MM.1S (cell line): ENCODE measurements at regions not wholly inside any gene's neighbourhood (a gene's known extent, or its start where the extent isn't known, plus 50 kb on each side); places are given as distances from the start of the nearest gene placed in this dataset.
"Not testable (repeated sequence)": the region's sequence is repeated elsewhere in the genome, so short reads cannot be mapped to it uniquely, and the experiment has no call there.

ENCODE experiments used
- DNase-seq: peaks from one replicate; pipeline ENCODE4 v3.0.0-alpha.2; 2015
- H2AFZ ChIP-seq: fragments of 300-600 bp; sonication (generic); 2 replicates; pipeline ENCODE4 v1.6.0; 2016; ENCODE audit warnings: antibody characterized with exemption, low read length
- H3F3A ChIP-seq: fragments of 300-600 bp; sonication (generic); 2 replicates; pipeline ENCODE4 v1.6.1; 2016; ENCODE audit warnings: mild to moderate bottlenecking, antibody characterized with exemption, low read length, moderate library complexity, mixed read lengths; ENCODE audit not compliant: insufficient read depth
- H3K27ac ChIP-seq: fragments of 300-600 bp; sonication (generic); 2 replicates; pipeline ENCODE4 v1.5.1; 2016; ENCODE audit warnings: mild to moderate bottlenecking, low read length
- H3K27me3 ChIP-seq: fragments of 300-600 bp; sonication (generic); replicated peaks from 2 replicates; pipeline ENCODE4 v1.6.0; 2016; ENCODE audit warnings: low read length; ENCODE audit not compliant: insufficient read depth
- H3K36me3 ChIP-seq: fragments of 300-600 bp; sonication (generic); replicated peaks from 2 replicates; pipeline ENCODE4 v1.6.1; 2016; ENCODE audit warnings: mild to moderate bottlenecking, low read length, mixed read lengths; ENCODE audit not compliant: insufficient read depth
- H3K4me1 ChIP-seq: fragments of 300-600 bp; sonication (generic); 2 replicates; pipeline ENCODE4 v1.6.1; 2016; ENCODE audit warnings: low read length, mixed read lengths
- H3K4me2 ChIP-seq: fragments of 300-600 bp; sonication (generic); 2 replicates; pipeline ENCODE4 v1.6.0; 2016; ENCODE audit warnings: low read depth, low read length
- H3K4me3 ChIP-seq: fragments of 300-600 bp; sonication (generic); 2 replicates; pipeline ENCODE4 v1.5.1; 2016; ENCODE audit warnings: low read length, mixed read lengths
- H3K79me2 ChIP-seq: fragments of 300-600 bp; sonication (generic); 2 replicates; pipeline ENCODE4 v1.6.1; 2016; ENCODE audit warnings: mixed run types, low read length, mixed read lengths
- H3K9ac ChIP-seq: fragments of 300-600 bp; sonication (generic); 2 replicates; pipeline ENCODE4 v1.6.1; 2016; ENCODE audit warnings: low read length, mixed read lengths
- H3K9me2 ChIP-seq: fragments of 300-600 bp; sonication (generic); replicated peaks from 2 replicates; pipeline ENCODE4 v1.6.1; 2016; ENCODE audit warnings: mild to moderate bottlenecking, low read length, mixed read lengths; ENCODE audit not compliant: insufficient read depth
- H3K9me3 ChIP-seq: fragments of 300-600 bp; sonication (generic); replicated peaks from 2 replicates; pipeline ENCODE4 v1.6.1; 2016; ENCODE audit warnings: mild to moderate bottlenecking, low read length, mixed read lengths; ENCODE audit not compliant: insufficient read depth
- H4K20me1 ChIP-seq: fragments of 300-600 bp; sonication (generic); 2 replicates; pipeline ENCODE4 v1.6.1; 2016; ENCODE audit warnings: mild to moderate bottlenecking, low read length, moderate library complexity, mixed read lengths; ENCODE audit not compliant: insufficient read depth
- CTCF ChIP-seq: fragments of 300-600 bp; sonication (generic); IDR thresholded peaks from 2 replicates; pipeline ENCODE4 v1.5.1; 2016; ENCODE audit warnings: antibody characterized with exemption, low read length, mixed read lengths
- EZH2 ChIP-seq: fragments of 300-600 bp; sonication (generic); optimal IDR thresholded peaks from 2 replicates; pipeline ENCODE3; 2017; ENCODE audit warnings: low read depth, mild to moderate bottlenecking, antibody characterized with exemption, low read length, mixed read lengths
- EZH2phosphoT487 ChIP-seq: fragments of 300-600 bp; sonication (generic); IDR thresholded peaks from 2 replicates; pipeline ENCODE4 v1.6.1; 2018; ENCODE audit warnings: antibody characterized with exemption, low read length

GRCh38 chr6:169398342-169399105 lies 144.9 kb upstream of the THBS2 start:
- Histone ChIP-seq H3K4me1 (no peaks in the 10 kb centered on the region), H3K9ac (no peak overlapping the region), H3K27me3 (no peaks in the 10 kb centered on the region), H3K79me2 (no peaks in the 10 kb centered on the region), H3K9me2 (no peaks in the 10 kb centered on the region), H3K4me3 (no peak overlapping the region), H3K36me3 (no peaks in the 10 kb centered on the region), H3K4me2 (no peak overlapping the region), H3K9me3 (no peaks in the 10 kb centered on the region), H4K20me1 (no peaks in the 10 kb centered on the region), H2AFZ (no peak overlapping the region), H3K27ac (no peak overlapping the region), H3F3A (no peaks in the 10 kb centered on the region)
- TF ChIP-seq EZH2 (no peak), CTCF (no peak), EZH2phosphoT487 (no peak)
- DNase-seq, result no peak

DNA sequence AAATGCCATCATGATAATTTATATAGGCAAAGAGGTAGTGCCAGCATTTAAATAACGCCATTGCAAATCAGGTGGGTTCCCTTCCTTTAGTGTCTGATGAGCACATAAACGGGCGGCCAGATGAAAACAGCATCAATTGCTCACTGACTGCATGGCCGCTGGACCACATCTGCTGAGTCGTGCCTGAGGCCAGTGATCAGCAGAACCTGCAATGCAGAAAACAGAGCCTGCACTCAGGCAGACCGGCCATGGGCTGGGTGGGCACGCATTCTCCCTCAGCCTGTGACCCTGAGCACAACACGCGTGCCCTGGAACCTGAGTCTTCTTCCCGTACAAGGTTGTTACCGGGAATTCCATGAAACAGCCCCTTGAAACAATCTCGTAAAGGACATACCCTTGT lies 144.0 kb upstream of the THBS2 start:
- no peaks in the 10 kb centered on the region for H3F3A ChIP-seq
- no peaks in the 10 kb centered on the region for H3K36me3 ChIP-seq
- no peak overlapping the region for H3K4me2 ChIP-seq
- no peaks in the 10 kb centered on the region for H3K4me1 ChIP-seq
- no peak for DNase-seq
- no peaks in the 10 kb centered on the region for H3K27me3 ChIP-seq
- no peak overlapping the region for H2AFZ ChIP-seq
- H3K79me2 ChIP-seq, result no peaks in the 10 kb centered on the region
- no peak overlapping the region for H3K4me3 ChIP-seq
- no peak overlapping the region for H3K9ac ChIP-seq
- no peak overlapping the region for H3K27ac ChIP-seq
- TF ChIP-seq EZH2phosphoT487 (no peak), CTCF (no peak)
- no peaks in the 10 kb centered on the region for H4K20me1 ChIP-seq
- no peaks in the 10 kb centered on the region for H3K9me2 ChIP-seq
- no peaks in the 10 kb centered on the region for H3K9me3 ChIP-seq

GRCh38 chr6:169396554-169397163 lies 143.0 kb upstream of the THBS2 start:
- Histone ChIP-seq H3K27ac (no peak overlapping the region), H3K4me2 (no peak overlapping the region), H3K4me3 (no peak overlapping the region)

DNA sequence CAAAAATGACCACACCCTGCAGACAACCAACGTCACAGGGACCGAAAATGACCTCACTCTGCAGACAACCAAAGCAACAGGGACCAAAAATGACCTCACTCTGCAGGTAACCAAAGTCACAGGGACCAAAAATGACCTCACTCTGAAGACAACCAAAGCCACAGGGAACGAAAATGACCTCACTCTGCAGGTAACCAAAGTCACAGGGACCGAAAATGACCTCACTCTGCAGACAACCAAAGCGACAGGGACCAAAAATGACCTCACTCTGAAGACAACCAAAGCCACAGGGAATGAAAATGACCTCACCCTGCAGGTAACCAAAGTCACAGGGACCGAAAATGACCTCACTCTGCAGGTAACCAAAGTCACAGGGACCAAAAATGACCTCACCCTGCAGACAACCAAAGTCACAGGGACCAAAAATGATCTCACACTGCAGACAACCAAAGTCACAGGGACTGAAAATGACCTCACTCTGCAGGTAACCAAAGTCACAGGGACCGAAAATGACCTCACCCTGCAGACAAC lies 142.4 kb upstream of the THBS2 start:
- H3K4me3 ChIP-seq, H3K79me2 ChIP-seq, H3K4me2 ChIP-seq, H3F3A ChIP-seq, H4K20me1 ChIP-seq, H3K9me2 ChIP-seq, H3K27ac ChIP-seq, H3K9me3 ChIP-seq, H2AFZ ChIP-seq, H3K9ac ChIP-seq, DNase-seq, H3K4me1 ChIP-seq, H3K27me3 ChIP-seq, H3K36me3 ChIP-seq: not testable (repeated sequence)

More at GRCh38 chr6:169396554-169397163, 143.0 kb upstream of the THBS2 start:
- Histone ChIP-seq H4K20me1 (no peaks in the 10 kb centered on the region), H3K27me3 (no peaks in the 10 kb centered on the region), H3K9me3 (no peaks in the 10 kb centered on the region), H3K4me1 (no peaks in the 10 kb centered on the region), H3K79me2 (no peaks in the 10 kb centered on the region), H3F3A (no peaks in the 10 kb centered on the region), H3K9ac (no peak overlapping the region), H3K36me3 (no peaks in the 10 kb centered on the region), H2AFZ (no peak overlapping the region), H3K9me2 (no peaks in the 10 kb centered on the region)
- no peak for DNase-seq
- no peak for TF ChIP-seq EZH2phosphoT487
- TF ChIP-seq EZH2, result no peak
- TF ChIP-seq CTCF, result no peak
